ENCODE measurements at regions not wholly inside any gene's neighbourhood (a gene's known extent, or its start where the extent isn't known, plus 50 kb on each side); places are given as distances from the start of the nearest gene placed in this dataset.

GRCh38 chr12:5259523-5259922 lies 172.4 kb upstream of the NTF3 start:
- no peak for DNase-seq (ENCODE audit: low spot score)
- Histone ChIP-seq H3K9me3 (ENCODE audit: low read depth) (no peaks in the 10 kb centered on the region), H3K9ac (no peak overlapping the region), H3K4me2 (no peak overlapping the region), H3F3A (ENCODE audit: low read depth) (no peaks in the 10 kb centered on the region), H3K27me3 (no peaks in the 10 kb centered on the region), H3K4me3 (no peak overlapping the region), H3K36me3 (no peaks in the 10 kb centered on the region), H3K27ac (no peak overlapping the region), H4K20me1 (ENCODE audit: low read depth) (no peaks in the 10 kb centered on the region), H2AFZ (replicated peaks) (no peak overlapping the region), H3K79me2 (ENCODE audit: low read depth) (no peaks in the 10 kb centered on the region), H3K4me1 (peaks cover 23% of the 10 kb centered on the region)
- TF ChIP-seq EZH2 (IDR thresholded peaks at IDR 0.05), result no peak
- no peak for TF ChIP-seq EZH2phosphoT487 (IDR thresholded peaks at IDR 0.05)
- no peak for TF ChIP-seq CTCF (IDR thresholded peaks at IDR 0.05)
- no peak overlapping the region for H3K4me3 Mint-ChIP-seq
- peaks cover 9% of the 10 kb centered on the region for H3K4me1 Mint-ChIP-seq
- no peaks in the 10 kb centered on the region for H3K36me3 Mint-ChIP-seq
- no peaks in the 10 kb centered on the region for H3K27me3 Mint-ChIP-seq (ENCODE audit: insufficient read depth, low read depth)
- no peaks in the 10 kb centered on the region for H3K9me3 Mint-ChIP-seq
- no peak overlapping the region for H3K27ac Mint-ChIP-seq

GRCh38 chr12:5260086-5260485 lies 171.8 kb upstream of the NTF3 start:
- Histone ChIP-seq H3K9me3 (ENCODE audit: low read depth) (no peaks in the 10 kb centered on the region), H3K36me3 (no peaks in the 10 kb centered on the region), H3K27me3 (no peaks in the 10 kb centered on the region), H3K4me2 (no peak overlapping the region), H3K27ac (no peak overlapping the region), H3F3A (ENCODE audit: low read depth) (no peaks in the 10 kb centered on the region), H3K4me1 (peaks cover 17% of the 10 kb centered on the region), H3K79me2 (ENCODE audit: low read depth) (no peaks in the 10 kb centered on the region), H3K9ac (no peak overlapping the region), H3K4me3 (no peak overlapping the region), H2AFZ (replicated peaks) (no peak overlapping the region), H4K20me1 (ENCODE audit: low read depth) (no peaks in the 10 kb centered on the region)
- TF ChIP-seq CTCF (IDR thresholded peaks at IDR 0.05) (no peak), EZH2 (IDR thresholded peaks at IDR 0.05) (no peak), EZH2phosphoT487 (IDR thresholded peaks at IDR 0.05) (no peak)
- H3K36me3 Mint-ChIP-seq, result no peaks in the 10 kb centered on the region
- H3K4me1 Mint-ChIP-seq, result peaks cover 9% of the 10 kb centered on the region
- no peaks in the 10 kb centered on the region for H3K9me3 Mint-ChIP-seq
- no peak overlapping the region for H3K4me3 Mint-ChIP-seq
- DNase-seq (ENCODE audit: low spot score), result no peak
- H3K27ac Mint-ChIP-seq, result no peak overlapping the region
- H3K27me3 Mint-ChIP-seq (ENCODE audit: insufficient read depth, low read depth), result no peaks in the 10 kb centered on the region

GRCh38 chr12:5260591-5261086 lies 171.3 kb upstream of the NTF3 start:
- H3K79me2 ChIP-seq (ENCODE audit: low read depth), result no peaks in the 10 kb centered on the region
- Mint-ChIP-seq H3K27ac (no peak overlapping the region), H3K27me3 (ENCODE audit: insufficient read depth, low read depth) (no peaks in the 10 kb centered on the region), H3K4me3 (no peak overlapping the region), H3K4me1 (peaks cover 9% of the 10 kb centered on the region), H3K9me3 (no peaks in the 10 kb centered on the region), H3K36me3 (no peaks in the 10 kb centered on the region)
- DNase-seq (ENCODE audit: low spot score), result no peak
- H3K9me3 ChIP-seq (ENCODE audit: low read depth), result no peaks in the 10 kb centered on the region
- H3K36me3 ChIP-seq, result no peaks in the 10 kb centered on the region
- no peaks in the 10 kb centered on the region for H3F3A ChIP-seq (ENCODE audit: low read depth)
- H3K9ac ChIP-seq, result no peak overlapping the region
- H3K27me3 ChIP-seq, result no peaks in the 10 kb centered on the region
- no peak overlapping the region for H3K4me2 ChIP-seq
- H3K4me1 ChIP-seq, result peaks cover 17% of the 10 kb centered on the region
- no peak overlapping the region for H2AFZ ChIP-seq (replicated peaks)
- no peak overlapping the region for H3K27ac ChIP-seq
- no peak overlapping the region for H3K4me3 ChIP-seq
- TF ChIP-seq CTCF (IDR thresholded peaks at IDR 0.05) (no peak), EZH2phosphoT487 (IDR thresholded peaks at IDR 0.05) (no peak), EZH2 (IDR thresholded peaks at IDR 0.05) (no peak)
- no peaks in the 10 kb centered on the region for H4K20me1 ChIP-seq (ENCODE audit: low read depth)
